ENCODE measurements at regions not wholly inside any gene's neighbourhood (a gene's known extent, or its start where the extent isn't known, plus 50 kb on each side); places are given as distances from the start of the nearest gene placed in this dataset.
"Not testable (repeated sequence)": the region's sequence is repeated elsewhere in the genome, so short reads cannot be mapped to it uniquely, and the experiment has no call there.

DNA sequence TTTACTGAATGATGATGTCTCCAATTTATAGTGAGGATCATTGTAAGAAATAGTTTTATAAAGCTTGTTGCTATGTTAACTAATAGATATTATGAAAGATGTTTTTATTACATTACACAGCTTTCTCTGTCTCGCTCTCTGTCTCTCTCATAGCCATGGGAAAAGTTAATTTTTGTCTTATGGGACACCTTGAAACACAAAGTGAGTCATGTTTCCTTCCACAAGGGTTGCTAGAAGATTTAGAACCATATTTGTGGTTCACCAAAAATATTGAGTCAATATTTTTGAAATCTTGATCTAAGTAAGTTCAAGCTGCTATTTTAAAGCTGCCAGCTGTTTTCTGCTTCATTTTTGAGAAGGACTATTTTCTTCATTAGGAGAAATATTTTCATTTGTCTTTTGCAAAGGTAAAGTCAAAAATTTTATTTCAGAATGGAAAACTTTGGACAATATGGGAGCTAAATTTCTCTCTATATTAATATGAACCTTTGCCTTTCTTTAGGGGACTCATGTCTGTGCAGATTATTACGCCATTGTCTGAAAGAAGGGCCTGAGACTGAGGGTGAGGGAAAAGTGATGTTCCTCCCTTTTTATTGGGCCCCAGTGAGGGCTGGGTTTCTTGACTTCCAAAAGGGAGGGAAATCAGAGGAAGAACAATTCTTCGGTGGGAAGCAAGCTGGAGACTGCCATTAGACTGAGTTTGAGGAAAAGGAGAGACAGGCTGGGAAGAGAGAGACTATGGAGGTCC, 87.9 kb upstream of the SLC24A2 start:
- Histone ChIP-seq H3K4me3 (ENCODE audit: insufficient read depth, low read depth, low read length) (no peak overlapping the region), H3K36me3 (ENCODE audit: control insufficient read depth, insufficient read depth, low read length) (no peaks in the 10 kb centered on the region), H3K9me3 (ENCODE audit: control insufficient read depth, low read length) (no peaks in the 10 kb centered on the region), H3K4me1 (ENCODE audit: control insufficient read depth, insufficient read depth, low read length) (no peaks in the 10 kb centered on the region), H3K27ac (ENCODE audit: insufficient read depth, low read depth, low read length, poor library complexity, severe bottlenecking) (no peak overlapping the region), H3K27me3 (ENCODE audit: control insufficient read depth, insufficient read depth, low read length, poor library complexity, severe bottlenecking) (no peaks in the 10 kb centered on the region)
- WGBS, 2 experiments = 93 to 96% methylated on average over 2 to 3 of the region's 3 CpGs

DNA sequence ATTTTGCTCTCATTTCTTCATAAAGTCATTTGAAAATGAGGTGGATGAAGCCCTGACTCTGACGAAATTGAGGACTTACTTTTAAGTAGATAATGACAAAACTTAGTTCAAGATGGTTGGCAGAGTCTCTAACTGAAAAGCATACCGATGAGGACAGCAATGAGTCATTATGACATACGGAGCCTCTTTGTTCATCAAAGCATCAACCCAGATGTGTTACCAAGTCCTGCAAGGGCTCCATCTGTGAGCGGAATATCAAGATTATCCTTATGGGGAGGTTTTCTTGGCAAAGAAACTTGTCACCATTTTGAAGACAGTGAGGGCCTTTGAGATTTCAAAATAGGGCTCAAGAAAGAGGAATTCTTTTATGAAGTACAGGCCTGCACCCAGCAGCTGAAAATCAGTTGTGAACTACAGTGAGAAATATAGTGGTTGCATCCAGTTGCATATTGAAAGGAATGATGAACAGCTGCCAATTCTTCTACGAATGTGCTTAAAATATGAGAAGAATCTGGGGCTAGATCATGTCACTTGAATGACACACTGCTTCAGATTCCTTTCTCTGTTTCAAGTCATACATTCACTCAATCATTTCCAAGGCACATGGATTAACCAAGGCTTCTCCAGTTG, 86.6 kb upstream of the SLC24A2 start:
- Histone ChIP-seq H3K27me3 (ENCODE audit: control insufficient read depth, insufficient read depth, low read length, poor library complexity, severe bottlenecking) (no peaks in the 10 kb centered on the region), H3K9me3 (ENCODE audit: control insufficient read depth, low read length) (no peaks in the 10 kb centered on the region), H3K36me3 (ENCODE audit: control insufficient read depth, insufficient read depth, low read length) (no peaks in the 10 kb centered on the region), H3K4me3 (ENCODE audit: insufficient read depth, low read depth, low read length) (no peak overlapping the region), H3K4me1 (ENCODE audit: control insufficient read depth, insufficient read depth, low read length) (no peaks in the 10 kb centered on the region), H3K27ac (ENCODE audit: insufficient read depth, low read depth, low read length, poor library complexity, severe bottlenecking) (no peak overlapping the region)
- 90 to 95% methylated on average over 5 of the region's 5 CpGs for WGBS, 2 experiments

DNA sequence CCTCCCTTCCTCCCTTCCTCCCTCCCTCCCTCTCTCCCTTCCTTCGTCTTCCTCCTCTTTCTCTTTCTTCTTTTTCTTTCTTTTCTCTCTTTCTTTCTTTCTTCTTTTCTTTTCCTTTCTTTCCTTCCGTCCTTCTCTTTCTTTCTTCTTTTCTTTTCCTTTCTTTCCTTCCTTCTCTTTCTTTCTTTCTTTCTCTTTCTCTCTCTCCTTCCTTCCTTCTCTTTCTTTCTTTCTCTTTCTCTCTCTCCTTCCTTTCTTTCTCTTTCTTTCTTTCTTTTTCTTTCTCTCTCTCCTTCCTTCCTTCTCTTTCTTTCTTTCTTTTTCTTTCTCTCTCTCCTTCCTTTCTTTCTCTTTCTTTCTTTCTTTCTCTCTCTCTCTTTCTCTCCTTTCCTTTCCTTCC, 84.4 kb upstream of the SLC24A2 start:
- H3K27ac ChIP-seq (ENCODE audit: insufficient read depth, low read depth, low read length, poor library complexity, severe bottlenecking); H3K9me3 ChIP-seq (ENCODE audit: control insufficient read depth, low read length); H3K4me3 ChIP-seq (ENCODE audit: insufficient read depth, low read depth, low read length); H3K4me1 ChIP-seq (ENCODE audit: control insufficient read depth, insufficient read depth, low read length); H3K36me3 ChIP-seq (ENCODE audit: control insufficient read depth, insufficient read depth, low read length); H3K27me3 ChIP-seq (ENCODE audit: control insufficient read depth, insufficient read depth, low read length, poor library complexity, severe bottlenecking): not testable (repeated sequence)
- 90 to 92% methylated on average over 2 of the region's 2 CpGs for WGBS, 2 experiments

DNA sequence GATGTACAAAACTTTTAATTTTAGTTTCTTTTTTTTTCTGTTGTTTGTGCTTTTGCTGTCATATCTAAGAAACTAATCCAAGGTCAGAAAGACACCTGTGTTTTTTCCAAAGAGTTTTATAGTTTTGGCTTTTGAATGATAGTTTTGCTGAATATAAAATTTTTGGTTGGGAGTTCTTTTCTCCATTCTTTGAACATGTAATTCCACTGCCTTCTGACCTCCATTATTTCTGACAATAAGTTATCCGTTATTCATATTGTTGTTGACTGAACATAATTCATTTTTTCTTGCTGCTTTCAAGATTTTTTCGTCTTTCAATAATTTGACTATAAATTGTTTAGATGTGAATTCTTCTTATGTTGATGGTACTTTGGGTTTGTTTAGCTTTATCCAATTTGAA, 82.2 kb upstream of the SLC24A2 start:
- H3K27ac ChIP-seq (ENCODE audit: insufficient read depth, low read depth, low read length, poor library complexity, severe bottlenecking) = no peak overlapping the region
- WGBS, 2 experiments = 100% methylated on average over 2 of the region's 2 CpGs; no CpG with 5 or more reads in 1 of the 2 experiments
- no peaks in the 10 kb centered on the region for H3K9me3 ChIP-seq (ENCODE audit: control insufficient read depth, low read length)
- no peaks in the 10 kb centered on the region for H3K36me3 ChIP-seq (ENCODE audit: control insufficient read depth, insufficient read depth, low read length)
- H3K4me1 ChIP-seq (ENCODE audit: control insufficient read depth, insufficient read depth, low read length) = no peaks in the 10 kb centered on the region
- no peak overlapping the region for H3K4me3 ChIP-seq (ENCODE audit: insufficient read depth, low read depth, low read length)
- H3K27me3 ChIP-seq (ENCODE audit: control insufficient read depth, insufficient read depth, low read length, poor library complexity, severe bottlenecking) = no peaks in the 10 kb centered on the region

DNA sequence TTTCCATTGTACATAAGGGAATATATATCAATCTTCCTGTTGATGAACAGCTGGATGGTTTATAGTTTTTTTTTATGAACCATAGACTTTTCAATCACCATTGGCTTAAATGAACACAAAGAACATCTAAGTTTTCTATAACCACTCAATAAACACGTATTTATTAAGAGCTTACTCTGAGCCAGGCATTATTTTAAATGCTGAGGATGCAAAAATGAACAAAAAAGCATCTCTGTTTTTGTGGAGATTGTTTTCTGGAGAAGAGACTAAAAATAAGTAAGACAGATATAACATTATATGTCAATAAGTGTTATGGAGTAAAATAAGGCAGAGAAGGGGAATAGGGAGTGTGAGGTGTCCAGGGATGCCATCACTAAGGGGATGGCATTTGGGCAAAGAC, 52.1 kb upstream of the SLC24A2 start:
- Histone ChIP-seq H3K27ac (ENCODE audit: insufficient read depth, low read depth, low read length, poor library complexity, severe bottlenecking) (no peak overlapping the region), H3K9me3 (ENCODE audit: control insufficient read depth, low read length) (no peaks in the 10 kb centered on the region), H3K27me3 (ENCODE audit: control insufficient read depth, insufficient read depth, low read length, poor library complexity, severe bottlenecking) (no peaks in the 10 kb centered on the region), H3K4me1 (ENCODE audit: control insufficient read depth, insufficient read depth, low read length) (no peaks in the 10 kb centered on the region), H3K4me3 (ENCODE audit: insufficient read depth, low read depth, low read length) (no peak overlapping the region), H3K36me3 (ENCODE audit: control insufficient read depth, insufficient read depth, low read length) (no peaks in the 10 kb centered on the region)
- 75% methylated on average over 1 of the region's 1 CpG; no CpG with 5 or more reads in 1 of the 2 experiments for WGBS, 2 experiments
